Mucosa of descending colon (tissue), 3 donors: ENCODE measurements at regions not wholly inside any gene's neighbourhood (a gene's known extent, or its start where the extent isn't known, plus 50 kb on each side); places are given as distances from the start of the nearest gene placed in this dataset.

Experiments
- ATAC-seq: fragments of 200-7000 bp; cut with Tn5 transposase; one replicate; pipeline ENCODE4 v1.9.1; 2020; ENCODE audit warnings: mild to moderate bottlenecking, moderate library complexity
- DNase-seq, 3 donors: peaks; one replicate each; pipeline ENCODE4 v3.0.0-alpha.2; 2020
- H3K36me3 ChIP-seq: fragments of 200-600 bp; one replicate; pipeline ENCODE4 v1.8.0; 2021; ENCODE audit warnings: low read depth, mild to moderate bottlenecking
- H3K4me1 ChIP-seq: fragments of 200-600 bp; one replicate; pipeline ENCODE4 v1.8.0; 2021; ENCODE audit warnings: low read depth, mild to moderate bottlenecking
- H3K4me3 ChIP-seq: fragments of 200-600 bp; one replicate; pipeline ENCODE4 v1.8.0; 2021; ENCODE audit warnings: mild to moderate bottlenecking
- H3K9me3 ChIP-seq: fragments of 200-600 bp; one replicate; pipeline ENCODE4 v1.8.0; 2021; ENCODE audit warnings: mild to moderate bottlenecking
- intact Hi-C, 2 donors: fragments of 100-400 bp; cut with DNase I in 1 of 2; cut with micrococcal nuclease in 1 of 2; formaldehyde crosslinking; loops; one replicate each; pipeline versions ENCODE4 v1.11.0 to v1.11.1; 2022; cut with DNase I, micrococcal nuclease
- TF ChIP-seq, protein P1 (sequence below): fragments of 200-600 bp; IDR thresholded peaks from one replicate; pipeline ENCODE4 v1.8.0; 2022; ENCODE audit warnings: antibody characterized with exemption, mild to moderate bottlenecking
- donor health status: DM: no; HTN: no; CAD: no; lungs with moderate emphysema.
- donor health status: DM: no; HTN: no; CAD: no.
- donor health status: DM: no; HTN: yes; CAD: no.

DNA sequence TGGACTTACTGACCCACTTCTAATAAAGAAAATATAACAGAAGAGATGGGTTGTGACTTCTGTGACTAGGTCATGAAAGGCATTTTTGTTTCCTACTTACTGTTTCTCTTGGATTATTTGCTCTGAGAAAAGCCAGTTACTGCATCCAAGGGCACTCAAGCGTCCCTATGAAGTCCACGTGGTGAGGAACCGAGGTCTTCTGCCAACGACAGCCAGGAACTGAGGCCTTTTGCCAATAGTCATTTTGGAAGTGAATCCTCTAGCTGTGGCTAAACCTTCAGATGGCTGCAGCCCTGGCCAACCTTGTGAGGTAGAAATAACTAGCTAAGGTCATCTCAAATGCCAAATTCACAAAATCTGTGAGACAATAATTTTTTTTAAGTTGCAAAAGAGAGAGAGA is 449.8 kb upstream of the RGPD4 start:
- intact Hi-C loops = no loop called here
- Histone ChIP-seq H3K9me3 (no peaks in the 10 kb centered on the region), H3K4me3 (no peak overlapping the region), H3K4me1 (no peaks in the 10 kb centered on the region), H3K36me3 (no peaks in the 10 kb centered on the region)
- ATAC-seq (no peak), DNase-seq (no peak)
- TF ChIP-seq, protein P1, sequence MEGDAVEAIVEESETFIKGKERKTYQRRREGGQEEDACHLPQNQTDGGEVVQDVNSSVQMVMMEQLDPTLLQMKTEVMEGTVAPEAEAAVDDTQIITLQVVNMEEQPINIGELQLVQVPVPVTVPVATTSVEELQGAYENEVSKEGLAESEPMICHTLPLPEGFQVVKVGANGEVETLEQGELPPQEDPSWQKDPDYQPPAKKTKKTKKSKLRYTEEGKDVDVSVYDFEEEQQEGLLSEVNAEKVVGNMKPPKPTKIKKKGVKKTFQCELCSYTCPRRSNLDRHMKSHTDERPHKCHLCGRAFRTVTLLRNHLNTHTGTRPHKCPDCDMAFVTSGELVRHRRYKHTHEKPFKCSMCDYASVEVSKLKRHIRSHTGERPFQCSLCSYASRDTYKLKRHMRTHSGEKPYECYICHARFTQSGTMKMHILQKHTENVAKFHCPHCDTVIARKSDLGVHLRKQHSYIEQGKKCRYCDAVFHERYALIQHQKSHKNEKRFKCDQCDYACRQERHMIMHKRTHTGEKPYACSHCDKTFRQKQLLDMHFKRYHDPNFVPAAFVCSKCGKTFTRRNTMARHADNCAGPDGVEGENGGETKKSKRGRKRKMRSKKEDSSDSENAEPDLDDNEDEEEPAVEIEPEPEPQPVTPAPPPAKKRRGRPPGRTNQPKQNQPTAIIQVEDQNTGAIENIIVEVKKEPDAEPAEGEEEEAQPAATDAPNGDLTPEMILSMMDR = no peak

DNA sequence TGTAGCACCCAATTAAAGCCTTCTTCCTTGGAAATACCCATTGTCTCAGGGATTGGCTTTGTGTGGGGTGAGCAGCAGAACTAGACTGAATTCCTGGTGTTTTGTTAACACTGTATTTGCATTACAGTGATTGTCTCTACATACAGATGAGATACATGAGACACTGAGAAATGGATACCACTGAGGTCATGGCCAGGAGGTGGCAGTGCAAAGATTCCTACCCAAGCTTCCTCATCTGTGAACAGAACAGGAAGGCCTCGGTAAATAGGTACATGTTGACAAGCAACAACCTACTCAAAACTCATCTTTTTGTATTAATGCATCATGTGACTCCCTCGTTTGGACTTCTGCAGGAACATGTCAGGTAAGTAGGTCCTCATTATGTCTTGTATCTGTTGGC is 445.8 kb upstream of the RGPD4 start:
- intact Hi-C loops = no loop called here
- H3K9me3 ChIP-seq = no peaks in the 10 kb centered on the region
- no peak overlapping the region for H3K4me3 ChIP-seq
- no peak for DNase-seq
- ATAC-seq = no peak
- H3K4me1 ChIP-seq = no peaks in the 10 kb centered on the region
- TF ChIP-seq, protein P1 = no peak
- no peaks in the 10 kb centered on the region for H3K36me3 ChIP-seq

DNA sequence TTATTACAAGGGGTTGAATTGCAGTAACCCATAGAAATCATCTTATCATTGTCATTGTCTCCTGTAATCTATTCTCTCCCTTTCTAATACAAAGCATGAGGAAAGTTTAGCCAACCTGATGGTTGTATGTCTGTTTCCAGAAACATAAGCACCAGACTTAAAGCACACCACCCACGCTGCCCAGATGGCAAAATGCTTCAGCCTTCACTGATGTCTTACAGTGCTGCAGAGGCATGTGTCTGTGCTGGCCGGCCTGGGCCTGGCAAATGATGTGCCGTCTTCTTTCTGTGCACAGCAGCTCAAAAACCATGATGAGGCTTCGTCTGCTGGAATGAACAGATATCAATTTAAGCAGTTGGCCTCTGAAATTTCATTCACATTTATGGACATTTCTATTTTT is 443.0 kb upstream of the RGPD4 start:
- ATAC-seq = no peak
- H3K4me1 ChIP-seq = no peaks in the 10 kb centered on the region

DNA sequence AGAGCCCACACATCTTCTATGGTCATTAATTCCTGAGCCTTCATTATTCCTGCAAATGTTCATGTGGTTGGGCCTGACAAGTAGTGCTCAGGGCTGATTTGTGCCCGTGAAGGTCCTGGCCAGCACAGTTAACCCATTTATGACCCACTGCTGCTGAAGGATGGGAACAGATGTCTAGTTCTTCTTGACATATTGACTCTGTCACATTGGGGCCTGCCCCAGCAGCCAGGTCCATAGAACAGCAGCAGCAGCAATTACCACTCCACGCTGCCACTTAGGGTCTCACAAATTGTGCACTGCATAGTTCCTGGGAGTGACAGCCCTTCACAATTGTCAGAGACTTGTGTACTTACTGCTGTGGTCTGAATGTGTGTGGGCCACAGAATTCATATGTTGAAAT is 442.3 kb upstream of the RGPD4 start:
- Histone ChIP-seq H3K36me3 (no peaks in the 10 kb centered on the region), H3K9me3 (no peaks in the 10 kb centered on the region), H3K4me1 (no peaks in the 10 kb centered on the region), H3K4me3 (no peak overlapping the region)
- no peak for DNase-seq
- no peak for ATAC-seq
- intact Hi-C loops = no loop called here
- TF ChIP-seq, protein P1 = no peak

More for the DNA sequence above, 443.0 kb upstream of the RGPD4 start:
- intact Hi-C loops = no loop called here
- DNase-seq = no peak
- Histone ChIP-seq H3K9me3 (no peaks in the 10 kb centered on the region), H3K4me3 (no peak overlapping the region), H3K36me3 (no peaks in the 10 kb centered on the region)
- TF ChIP-seq, protein P1 = no peak

DNA sequence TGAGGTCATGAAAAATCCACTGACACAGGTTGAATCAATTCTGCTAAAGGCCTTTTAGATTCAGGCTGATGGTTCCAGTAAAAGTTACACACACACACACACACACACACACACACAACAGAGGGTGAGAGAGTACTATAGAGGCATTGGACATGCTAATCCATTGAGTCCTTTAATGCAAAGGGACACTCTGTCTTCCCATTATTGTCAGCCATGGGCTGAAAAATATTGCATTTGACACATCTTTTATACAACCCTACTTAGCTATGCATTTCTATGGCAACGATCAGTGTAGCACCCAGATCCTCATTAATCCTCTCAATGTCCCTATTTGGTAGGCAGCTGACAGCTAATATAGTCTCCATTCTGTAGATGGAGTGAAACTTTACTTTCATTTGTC is 440.8 kb upstream of the RGPD4 start:
- no peak for ATAC-seq

More for the DNA sequence above, 440.8 kb upstream of the RGPD4 start:
- H3K4me3 ChIP-seq = no peak overlapping the region
- no peaks in the 10 kb centered on the region for H3K9me3 ChIP-seq
- no peaks in the 10 kb centered on the region for H3K4me1 ChIP-seq
- intact Hi-C loops = no loop called here
- DNase-seq = no peak
- TF ChIP-seq, protein P1 = no peak
- no peaks in the 10 kb centered on the region for H3K36me3 ChIP-seq
